ENCODE measurements at regions not wholly inside any gene's neighbourhood (a gene's known extent, or its start where the extent isn't known, plus 50 kb on each side); places are given as distances from the start of the nearest gene placed in this dataset.

DNA sequence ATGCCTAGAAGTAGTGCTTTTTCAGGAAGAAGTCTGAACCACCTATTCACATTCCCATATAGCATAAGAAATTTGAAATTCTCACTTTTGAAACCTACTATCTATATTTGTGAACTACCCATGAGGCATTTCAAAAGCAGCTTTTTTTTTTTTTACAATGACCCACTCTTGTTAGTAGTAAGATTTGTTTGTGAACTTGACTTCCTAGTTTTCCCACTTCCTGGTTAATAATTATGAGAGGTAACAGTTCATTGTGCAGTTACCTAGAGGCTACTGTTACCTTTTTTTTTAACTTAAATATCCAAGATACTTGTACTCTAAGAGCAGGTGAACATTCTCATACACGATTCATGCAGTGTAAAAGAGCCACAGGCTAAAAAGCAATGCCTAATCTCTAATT is 371.7 kb upstream of the ADGRL2 start:
- no peak for DNase-seq

GRCh38 chr1:81424816-81425215 is 375.9 kb upstream of the ADGRL2 start:
- no peak for DNase-seq

DNA sequence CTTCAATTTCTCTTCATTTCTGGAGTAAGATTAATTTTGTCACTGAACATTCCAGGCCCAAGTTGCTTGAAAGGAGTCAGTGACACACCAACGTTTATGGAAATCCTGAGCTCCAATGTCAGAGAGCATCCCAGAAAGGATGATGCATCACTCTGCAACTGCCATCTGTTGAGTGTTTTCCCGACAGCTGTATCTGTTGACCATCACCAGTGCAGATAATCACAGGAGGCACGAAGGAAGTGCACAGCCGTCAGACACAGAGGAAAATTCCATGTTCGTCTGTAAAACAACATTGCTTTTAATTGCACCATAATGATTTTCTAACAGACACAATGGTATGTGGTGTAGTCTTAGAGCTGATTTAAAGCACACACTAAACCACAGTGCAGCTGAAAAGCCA is 376.7 kb upstream of the ADGRL2 start:
- no peak for DNase-seq

DNA sequence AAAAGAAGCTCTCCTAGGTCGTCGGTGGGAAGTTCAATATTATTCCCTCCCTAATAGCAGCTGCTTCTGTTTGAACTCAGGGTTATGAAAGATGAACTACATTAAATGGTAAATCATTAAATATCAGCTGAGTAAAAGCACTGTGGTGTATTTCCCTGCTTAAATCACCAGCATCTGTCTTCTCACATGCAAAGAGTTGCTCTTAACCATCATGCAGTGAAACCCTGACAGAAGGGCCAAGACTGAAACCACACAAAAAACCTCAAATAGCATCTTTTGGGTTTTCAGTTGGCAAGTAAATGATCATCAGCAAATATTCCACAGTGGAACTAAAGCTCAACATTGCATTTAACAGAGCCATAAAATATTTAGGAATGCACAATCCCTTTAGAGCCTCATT is 380.0 kb upstream of the ADGRL2 start:
- no peak for DNase-seq

- no peak for DNase-seq
Observed at GRCh38 chr1:81414488-81415015, 386.2 kb upstream of the ADGRL2 start.

DNA sequence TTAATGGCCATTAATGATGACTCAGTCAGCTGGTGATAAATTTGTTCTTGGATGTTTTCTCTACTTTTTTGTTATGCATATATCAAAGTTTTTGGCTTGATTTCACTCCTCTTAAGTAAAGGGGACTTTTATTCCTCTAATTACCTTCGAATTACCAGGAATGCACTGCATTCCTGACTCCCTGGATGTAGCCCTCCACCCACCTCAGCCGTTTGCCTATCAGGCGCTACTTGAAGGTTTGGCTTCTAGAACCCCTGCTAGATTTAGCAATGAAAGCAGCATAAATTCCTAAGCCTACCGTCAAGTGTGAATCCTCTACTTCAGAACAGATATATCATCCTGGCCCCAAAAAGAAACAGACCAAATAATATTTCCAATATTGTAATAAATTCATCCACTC is 387.8 kb upstream of the ADGRL2 start:
- DNase-seq: no peak

DNA sequence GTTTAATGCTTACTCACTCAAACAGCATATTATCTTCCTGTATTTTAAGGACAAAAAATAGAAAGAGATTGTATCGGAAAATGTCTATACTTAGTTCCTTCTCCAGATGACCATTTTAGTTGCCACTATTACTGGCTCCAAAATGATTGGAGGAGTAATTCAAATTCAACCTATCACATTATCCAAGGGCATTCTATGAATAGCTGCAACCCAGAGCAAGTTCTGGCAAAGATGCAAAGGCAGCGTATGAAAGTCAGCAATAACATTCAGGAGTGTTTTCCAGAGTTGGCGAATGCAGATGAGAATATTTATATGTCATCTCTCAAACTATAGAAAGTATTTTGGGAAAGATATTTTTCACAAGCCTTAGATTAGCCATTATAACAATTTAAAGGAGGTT is 389.8 kb upstream of the ADGRL2 start:
- no peak for DNase-seq

- no peak for DNase-seq
Observed at GRCh38 chr1:81410351-81410750, 390.4 kb upstream of the ADGRL2 start.

DNA sequence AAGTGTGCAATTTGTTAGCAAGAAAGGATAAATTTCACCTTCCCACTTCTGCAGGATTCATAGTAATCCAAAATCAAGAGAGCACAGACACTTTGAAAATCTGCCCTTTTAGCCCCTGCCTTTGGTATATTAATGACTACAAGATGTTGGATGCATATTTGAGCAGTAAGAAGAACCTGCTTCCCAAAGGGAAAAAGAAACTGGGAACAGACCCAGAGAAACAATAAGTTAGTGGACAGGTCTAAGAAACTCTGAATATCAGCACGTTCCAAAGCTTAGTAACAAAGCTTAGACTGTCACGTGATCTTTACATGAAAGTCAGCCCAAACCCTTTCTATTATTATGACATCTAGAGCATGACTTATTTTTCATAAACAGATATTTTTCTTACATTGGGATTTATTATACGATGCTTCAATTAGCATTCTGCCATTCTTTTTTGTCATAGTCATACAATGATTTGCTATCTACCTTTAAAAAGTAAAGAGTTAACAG is 390.9 kb upstream of the ADGRL2 start:
- DNase-seq: no peak

GRCh38 chr1:81409262-81409661 is 391.5 kb upstream of the ADGRL2 start:
- DNase-seq: no peak

GRCh38 chr1:81408419-81408818 is 392.3 kb upstream of the ADGRL2 start:
- no peak for DNase-seq

DNA sequence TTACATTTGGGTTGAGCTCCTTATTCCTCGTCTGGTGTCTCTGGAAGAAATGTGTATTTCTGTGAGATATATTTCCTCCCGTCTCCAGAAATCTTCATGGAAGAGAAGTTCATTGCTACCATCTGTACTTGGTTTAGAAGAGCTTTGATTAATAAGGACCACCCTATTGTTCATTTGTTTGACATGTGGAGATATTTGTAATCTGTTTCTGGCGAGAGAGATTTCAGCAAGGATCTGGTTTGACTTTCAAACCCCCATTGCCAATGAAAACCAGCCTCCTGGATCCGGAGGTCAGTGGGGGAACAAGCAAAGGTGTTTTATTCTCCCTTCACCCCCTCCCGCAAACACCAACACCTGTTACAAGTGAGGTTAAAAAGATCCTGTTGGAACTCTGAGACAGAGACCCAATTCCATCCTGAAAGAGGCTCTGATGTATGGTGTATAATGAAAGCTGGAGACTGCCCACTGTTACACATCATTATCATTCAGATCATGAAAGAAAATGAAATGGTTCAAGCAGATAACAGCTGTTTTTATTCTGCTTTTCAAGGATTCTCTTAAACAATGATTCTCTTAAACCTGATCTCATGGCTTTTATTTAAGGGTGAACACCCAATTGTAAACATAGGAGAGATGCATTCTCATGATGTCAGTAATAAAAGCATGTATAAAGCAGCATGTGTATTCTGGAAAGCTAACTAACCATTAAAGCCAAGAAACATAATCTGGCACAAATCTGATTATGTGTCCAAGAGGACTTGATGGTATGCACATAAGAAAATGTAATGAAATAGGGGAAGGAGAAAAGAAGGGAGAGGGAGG is 393.5 kb upstream of the ADGRL2 start:
- no peak for DNase-seq

DNA sequence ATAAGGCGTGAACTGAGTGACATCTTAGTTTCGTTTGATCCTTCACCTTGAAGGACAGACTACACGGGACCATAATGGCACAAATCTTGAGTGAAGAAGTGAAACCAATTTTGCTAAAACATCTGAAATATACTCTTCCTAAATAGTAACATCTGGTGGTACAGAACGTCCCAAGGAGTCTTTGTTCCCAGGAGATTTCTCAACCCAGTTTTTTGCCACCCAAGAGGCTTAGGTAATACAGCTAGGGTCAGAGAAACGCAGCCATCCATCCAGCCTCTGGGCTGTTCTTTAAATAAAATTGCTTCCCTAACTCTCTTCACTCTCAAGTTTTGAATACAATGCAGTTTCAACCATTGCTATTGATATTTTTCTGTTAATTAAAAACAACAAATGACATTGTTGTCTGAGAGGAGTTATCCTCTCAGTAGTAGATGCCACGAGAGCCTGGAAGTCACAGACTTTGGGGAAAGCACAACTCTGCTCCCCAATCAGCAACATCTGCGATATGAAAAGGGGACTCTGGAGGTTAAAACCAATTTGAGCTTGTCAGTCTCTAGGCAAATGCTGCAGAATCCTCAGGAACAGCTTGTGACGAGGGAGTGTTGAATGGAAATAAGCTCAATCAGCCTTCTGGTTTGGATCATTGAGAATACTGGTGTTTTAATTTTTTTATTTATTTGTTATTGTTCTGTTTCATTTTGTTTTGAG is 394.3 kb upstream of the ADGRL2 start:
- DNase-seq: no peak

DNA sequence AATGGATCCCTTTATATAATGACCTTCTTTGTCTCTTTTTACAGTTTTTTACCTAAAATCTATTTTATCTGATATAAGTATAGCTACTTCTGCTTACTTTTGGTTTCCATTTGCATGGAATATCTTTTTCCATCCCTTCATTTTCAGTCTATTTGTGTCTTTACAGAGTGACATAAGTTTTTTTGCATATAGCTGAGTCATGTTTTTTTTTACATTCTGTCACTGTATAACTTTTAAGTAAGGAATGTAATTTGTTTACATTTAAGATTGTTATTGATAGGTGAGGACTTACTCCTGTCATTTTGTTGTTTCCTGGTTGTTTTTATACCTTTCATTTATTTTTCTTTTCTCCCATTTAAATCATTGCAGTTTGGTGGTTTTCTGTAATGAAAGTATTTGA is 402.7 kb upstream of the ADGRL2 start:
- DNase-seq: no peak

DNA sequence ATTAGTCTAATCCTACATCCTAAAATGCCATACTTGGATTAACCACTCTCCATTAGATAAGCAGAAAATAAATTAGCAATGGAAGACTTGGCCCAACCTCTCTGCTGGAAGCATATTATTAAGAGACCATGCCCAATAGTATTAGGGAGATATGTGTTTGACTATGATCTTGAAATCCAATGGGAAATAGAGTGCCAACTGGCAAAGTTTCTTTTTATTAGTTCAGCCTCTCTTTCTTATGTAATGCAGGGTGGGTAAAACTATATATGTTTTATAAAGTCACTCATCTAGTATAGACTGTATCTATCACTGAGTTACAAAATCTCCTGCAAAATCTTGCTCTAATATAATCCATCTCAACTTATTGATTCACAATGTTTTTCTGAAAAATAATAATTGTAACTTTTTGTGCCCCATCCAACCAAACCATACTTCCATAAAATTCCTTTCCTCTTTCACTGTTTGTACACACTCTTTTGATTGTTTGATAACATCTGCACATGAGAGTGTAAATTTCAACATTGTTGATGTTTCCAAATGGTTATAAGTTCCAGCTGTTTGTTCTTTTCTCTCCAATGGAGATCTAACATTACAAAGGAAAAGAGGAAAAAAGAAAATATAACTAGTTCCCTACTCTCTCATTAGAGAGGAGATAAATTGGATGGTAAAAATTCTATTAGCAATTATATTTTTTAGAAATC is 408.1 kb upstream of the ADGRL2 start:
- no peak for DNase-seq

GRCh38 chr1:81391125-81391828 is 409.5 kb upstream of the ADGRL2 start:
- DNase-seq: no peak

GRCh38 chr1:81388435-81388834 is 412.3 kb upstream of the ADGRL2 start:
- no peak for DNase-seq

- DNase-seq: no peak
Observed at GRCh38 chr1:81387446-81387845, 413.3 kb upstream of the ADGRL2 start.

GRCh38 chr1:81382561-81382960 is 418.2 kb upstream of the ADGRL2 start:
- no peak for DNase-seq

GRCh38 chr1:81381881-81382280 is 418.9 kb upstream of the ADGRL2 start:
- DNase-seq: no peak

GRCh38 chr1:81380436-81380835 is 420.3 kb upstream of the ADGRL2 start:
- DNase-seq: no peak

DNA sequence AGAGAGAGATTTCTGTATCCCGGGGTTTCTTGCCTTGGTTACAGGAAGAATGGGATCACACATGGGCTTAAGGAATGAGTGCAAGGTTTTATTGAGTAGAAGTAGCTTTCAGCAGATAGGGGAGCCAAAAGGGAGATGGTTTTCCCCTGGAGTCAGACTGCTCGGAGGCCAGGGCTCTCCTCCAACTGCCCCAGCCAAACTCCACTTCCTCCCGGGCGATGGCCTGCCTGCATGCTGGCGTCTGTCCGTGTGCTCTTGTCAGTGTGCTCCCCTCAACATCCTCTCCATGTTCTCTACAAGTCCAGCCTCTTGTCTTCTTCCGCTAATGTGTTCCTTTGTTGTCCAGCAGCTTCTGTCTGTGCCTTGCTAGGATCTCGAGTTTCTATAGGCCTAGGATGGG is 421.3 kb upstream of the ADGRL2 start:
- no peak for DNase-seq

- no peak for DNase-seq
Observed at GRCh38 chr1:81377406-81377805, 423.3 kb upstream of the ADGRL2 start.
